Activated CD4-positive, alpha-beta memory T cell treated with anti-CD3 and anti-CD28 coated beads for 36 hours (primary cell): ENCODE measurements at regions not wholly inside any gene's neighbourhood (a gene's known extent, or its start where the extent isn't known, plus 50 kb on each side); places are given as distances from the start of the nearest gene placed in this dataset.
"Not testable (repeated sequence)": the region's sequence is repeated elsewhere in the genome, so short reads cannot be mapped to it uniquely, and the experiment has no call there.

Experiments
- CTCF ChIA-PET: fragments of 350-600 bp; sonication (Branson Sonifier 250); formaldehyde crosslinking; loops from one replicate; lab custom pipeline; 2021; ENCODE audit warnings: antibody characterized with exemption, inconsistent platforms; lab: Charles Lee
- POLR2A ChIA-PET: fragments of 350-600 bp; sonication (Branson Sonifier 250); formaldehyde crosslinking; loops from one replicate; lab custom pipeline; 2021; ENCODE audit warnings: antibody characterized with exemption; lab: Charles Lee
- DNase-seq: peaks from one replicate; pipeline ENCODE4 v3.0.0-alpha.2; 2020
- H3K27ac Mint-ChIP-seq: one replicate; pipeline ENCODE4 v1.8.0; 2021; ENCODE audit warnings: mixed read lengths
- H3K27me3 Mint-ChIP-seq: one replicate; pipeline ENCODE4 v1.8.0; 2021; ENCODE audit warnings: mixed read lengths
- H3K36me3 Mint-ChIP-seq: one replicate; pipeline ENCODE4 v1.8.0; 2021; ENCODE audit warnings: mixed read lengths
- H3K4me1 Mint-ChIP-seq: one replicate; pipeline ENCODE4 v1.8.0; 2021; ENCODE audit warnings: low read depth, mixed read lengths
- H3K4me3 Mint-ChIP-seq: one replicate; pipeline ENCODE4 v1.8.0; 2021; ENCODE audit warnings: mild to moderate bottlenecking, mixed read lengths
- H3K9me3 Mint-ChIP-seq: one replicate; pipeline ENCODE4 v1.8.0; 2021; ENCODE audit warnings: mixed read lengths
- intact Hi-C: fragments of 100-400 bp; cut with micrococcal nuclease; formaldehyde crosslinking; loops from one replicate; pipeline ENCODE4 v1.15.1; 2023

DNA sequence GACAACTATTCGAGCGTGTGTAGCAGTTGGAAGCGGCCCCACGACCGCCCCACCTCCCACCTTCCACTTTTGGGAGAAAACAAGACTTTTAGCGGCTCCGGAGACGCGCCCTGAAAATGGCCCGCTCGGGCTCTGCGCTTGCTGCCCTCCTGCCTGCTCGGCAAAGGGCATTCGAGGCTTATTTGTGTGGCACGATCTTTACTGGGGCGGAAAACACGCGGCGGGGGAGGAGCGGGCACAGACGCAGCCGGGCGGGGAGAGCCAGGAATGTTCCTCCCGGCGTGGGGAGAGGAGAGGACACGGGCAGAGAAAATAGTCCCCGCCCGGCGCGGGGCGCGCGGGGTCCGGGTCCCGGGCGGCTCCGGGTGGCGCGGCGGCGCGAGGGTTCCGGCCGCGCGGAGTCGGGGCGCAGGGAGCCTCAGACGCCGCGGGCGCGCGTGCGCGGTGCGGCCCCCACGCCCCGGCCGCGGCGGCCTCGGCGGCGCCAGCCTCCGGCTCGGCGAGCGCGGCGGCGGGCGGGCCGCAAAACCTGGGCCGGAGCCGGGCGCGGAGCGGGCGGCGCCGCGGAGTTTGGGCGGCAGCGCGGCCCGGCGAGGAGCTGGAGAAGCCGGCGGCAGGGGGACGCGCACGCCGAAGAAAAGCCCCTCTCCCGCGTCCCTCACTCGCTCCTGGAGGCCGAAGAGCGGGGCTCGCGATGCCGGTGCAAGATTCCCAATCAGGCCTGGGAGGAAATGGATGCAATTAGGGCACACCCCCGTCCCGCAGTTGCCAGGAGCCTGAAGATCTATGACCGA, 90.0 kb upstream of the ARID1B start:
- Mint-ChIP-seq H3K4me1 (peaks cover 24% of the 10 kb centered on the region), H3K27me3 (no peaks in the 10 kb centered on the region), H3K36me3 (no peaks in the 10 kb centered on the region), H3K9me3 (no peaks in the 10 kb centered on the region), H3K27ac (peak overlapping the region; percentile 73), H3K4me3 (peak overlapping the region; percentile 77)
- CTCF ChIA-PET = interaction anchor here (1.6 kb wide), 1 partner anchor 333 kb away, joined by 4 read pairs; no protein-coding TSS in a partner anchor
- POLR2A ChIA-PET = interaction anchor here (1.1 to 2.3 kb wide), 3 partner anchors 89 to 93 kb away, joined by 4 to 8 read pairs (median 5); partner anchors contain the start of gene ARID1B
- intact Hi-C loops = loop anchor here (1.0 to 10.0 kb wide), 6 partner anchors 34 to 1372 kb away; partner anchors contain the start of genes ARID1B and TFB1M
- DNase-seq = peak; percentile 77

DNA sequence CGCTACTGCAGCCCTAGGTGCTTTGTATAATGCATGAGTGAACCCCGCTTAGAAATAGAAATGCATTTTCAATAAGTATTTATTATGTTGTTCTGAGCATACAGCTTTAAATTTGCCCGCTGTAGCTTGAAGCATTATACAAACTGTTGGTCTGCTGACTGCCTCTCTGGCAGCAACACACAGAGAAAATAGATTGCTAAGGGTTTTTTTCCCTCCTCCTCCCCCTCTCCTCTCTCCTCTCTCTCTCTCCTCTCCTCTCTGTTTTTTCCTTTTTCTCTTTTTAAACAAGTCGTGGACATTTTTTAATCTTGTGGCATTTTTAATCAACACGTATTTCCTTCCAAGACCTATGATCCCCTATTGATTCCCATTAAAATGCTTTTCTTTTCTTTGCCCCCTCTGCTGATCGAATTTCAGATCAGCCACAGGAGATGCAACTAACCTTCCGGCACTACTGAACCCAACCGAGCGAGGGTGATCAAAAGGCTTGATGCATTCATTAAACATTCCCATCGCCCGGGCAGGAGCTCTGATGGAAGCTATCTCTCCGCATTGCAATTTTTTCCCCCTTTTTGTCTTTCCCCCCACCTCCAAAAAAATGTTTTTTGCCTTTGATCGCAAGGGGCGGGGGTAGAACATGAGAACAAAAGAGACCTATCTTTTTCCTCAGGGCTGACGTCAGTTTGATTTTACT, 90.7 kb upstream of the ARID1B start:
- H3K27me3 Mint-ChIP-seq = no peaks in the 10 kb centered on the region
- peak overlapping the region; percentile 73 for H3K27ac Mint-ChIP-seq
- H3K9me3 Mint-ChIP-seq = no peaks in the 10 kb centered on the region
- peak overlapping the region; percentile 77 for H3K4me3 Mint-ChIP-seq
- POLR2A ChIA-PET = interaction anchor here (1.1 to 2.3 kb wide), 4 partner anchors 90 to 334 kb away, joined by 4 to 8 read pairs (median 4); partner anchors contain the start of gene ARID1B
- H3K36me3 Mint-ChIP-seq = no peaks in the 10 kb centered on the region
- CTCF ChIA-PET = interaction anchor here (0.6 to 1.6 kb wide), 3 partner anchors 34 to 498 kb away, joined by 3 to 4 read pairs (median 3); no protein-coding TSS in a partner anchor
- peak; percentile 49 for DNase-seq
- intact Hi-C loops = loop anchor here (2.0 to 10.0 kb wide), 5 partner anchors 34 to 1372 kb away; partner anchors contain the start of gene TFB1M
- peaks cover 22% of the 10 kb centered on the region for H3K4me1 Mint-ChIP-seq

GRCh38 chr6:156685823-156686222, 91.4 kb upstream of the ARID1B start:
- CTCF ChIA-PET = interaction anchor here (0.6 to 1.4 kb wide), 3 partner anchors 35 to 498 kb away, joined by 3 read pairs; no protein-coding TSS in a partner anchor
- Mint-ChIP-seq H3K4me1 (peaks cover 18% of the 10 kb centered on the region), H3K9me3 (no peaks in the 10 kb centered on the region), H3K27ac (peak overlapping the region; percentile 73), H3K27me3 (no peaks in the 10 kb centered on the region), H3K4me3 (peak overlapping the region; percentile 77), H3K36me3 (no peaks in the 10 kb centered on the region)
- no peak for DNase-seq
- intact Hi-C loops = loop anchor here (2.0 to 10.0 kb wide), 5 partner anchors 35 to 1371 kb away; partner anchors contain the start of gene TFB1M
- POLR2A ChIA-PET = interaction anchor here (1.1 to 2.3 kb wide), 4 partner anchors 91 to 335 kb away, joined by 4 to 8 read pairs (median 4); partner anchors contain the start of gene ARID1B

DNA sequence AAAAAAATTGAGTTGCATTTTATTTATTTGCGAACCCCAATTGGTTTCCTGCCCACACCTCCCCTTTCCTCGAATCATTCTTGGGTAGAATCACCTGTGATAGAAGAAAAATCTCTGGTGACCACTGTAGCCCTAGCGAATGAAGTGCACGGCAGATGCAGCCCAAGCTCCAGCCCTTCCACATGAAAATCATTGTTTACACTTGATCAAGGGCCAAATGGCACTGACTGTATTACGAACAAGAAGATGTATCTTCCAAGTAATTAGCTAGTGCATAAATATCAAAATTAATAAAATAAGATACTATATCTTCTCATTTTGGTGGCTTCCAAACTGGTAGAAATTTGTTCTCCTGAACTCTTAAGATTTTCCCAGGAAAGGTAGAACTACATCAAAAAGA, 93.4 kb upstream of the ARID1B start:
- H3K4me3 Mint-ChIP-seq = no peak overlapping the region
- intact Hi-C loops = loop anchor here (10.0 kb wide), 2 partner anchors 289 to 1369 kb away; partner anchors contain the start of gene TFB1M
- peaks cover 13% of the 10 kb centered on the region for H3K4me1 Mint-ChIP-seq
- no peaks in the 10 kb centered on the region for H3K9me3 Mint-ChIP-seq
- H3K27me3 Mint-ChIP-seq = no peaks in the 10 kb centered on the region
- ChIA-PET CTCF (no interaction called here), POLR2A (no interaction called here)
- no peak for DNase-seq
- H3K27ac Mint-ChIP-seq = no peak overlapping the region
- H3K36me3 Mint-ChIP-seq = no peaks in the 10 kb centered on the region

- intact Hi-C loops = no loop called here
- CTCF ChIA-PET = no interaction called here
- no peak for DNase-seq
- Mint-ChIP-seq H3K9me3 (peaks cover 24% of the 10 kb centered on the region), H3K4me1 (no peaks in the 10 kb centered on the region), H3K36me3 (peaks cover 2% of the 10 kb centered on the region), H3K27me3 (peaks cover 5% of the 10 kb centered on the region), H3K4me3 (no peak overlapping the region), H3K27ac (no peak overlapping the region)
- POLR2A ChIA-PET = no interaction called here
Measured at GRCh38 chr6:156676721-156677120, 100.5 kb upstream of the ARID1B start.

DNA sequence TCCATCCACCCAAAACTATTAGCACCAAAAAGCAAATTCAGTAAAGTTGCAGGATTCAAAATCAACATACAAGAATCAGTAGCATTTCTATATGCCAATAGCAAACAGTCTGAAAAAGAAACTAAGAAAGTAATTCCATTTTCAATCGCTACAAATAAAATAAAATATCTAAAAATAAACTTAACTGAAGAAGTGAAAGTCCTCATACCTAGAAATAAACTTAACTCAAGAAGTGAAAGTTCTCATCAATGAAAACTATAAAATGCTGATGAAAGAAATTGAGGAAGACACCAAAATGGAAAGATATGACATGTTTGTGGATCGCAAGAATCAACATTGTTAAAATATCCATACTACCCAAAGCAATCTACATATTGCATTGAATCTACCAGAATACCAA, 103.0 kb upstream of the ARID1B start:
- H3K4me3 Mint-ChIP-seq = no peak overlapping the region
- CTCF ChIA-PET = no interaction called here
- peaks cover 24% of the 10 kb centered on the region for H3K9me3 Mint-ChIP-seq
- H3K27ac Mint-ChIP-seq = peak overlapping the region; percentile 3
- no peaks in the 10 kb centered on the region for H3K4me1 Mint-ChIP-seq
- peaks cover 6% of the 10 kb centered on the region for H3K27me3 Mint-ChIP-seq
- POLR2A ChIA-PET = no interaction called here
- peaks cover 2% of the 10 kb centered on the region for H3K36me3 Mint-ChIP-seq
- DNase-seq = no peak
- intact Hi-C loops = no loop called here

GRCh38 chr6:156670097-156670496, 107.1 kb upstream of the ARID1B start:
- DNase-seq, POLR2A ChIA-PET, H3K36me3 Mint-ChIP-seq, H3K27me3 Mint-ChIP-seq, H3K27ac Mint-ChIP-seq, CTCF ChIA-PET, H3K4me1 Mint-ChIP-seq, H3K4me3 Mint-ChIP-seq, intact Hi-C loops: not testable (repeated sequence)
- H3K9me3 Mint-ChIP-seq = peaks cover 18% of the 10 kb centered on the region

GRCh38 chr6:156662025-156662445, 115.1 kb upstream of the ARID1B start:
- no peaks in the 10 kb centered on the region for H3K9me3 Mint-ChIP-seq
- POLR2A ChIA-PET = no interaction called here
- peaks cover 14% of the 10 kb centered on the region for H3K4me1 Mint-ChIP-seq
- peaks cover 6% of the 10 kb centered on the region for H3K27me3 Mint-ChIP-seq
- CTCF ChIA-PET = no interaction called here
- no peaks in the 10 kb centered on the region for H3K36me3 Mint-ChIP-seq
- H3K27ac Mint-ChIP-seq = no peak overlapping the region
- intact Hi-C loops = no loop called here
- H3K4me3 Mint-ChIP-seq = no peak overlapping the region
- peak; percentile 18 for DNase-seq

DNA sequence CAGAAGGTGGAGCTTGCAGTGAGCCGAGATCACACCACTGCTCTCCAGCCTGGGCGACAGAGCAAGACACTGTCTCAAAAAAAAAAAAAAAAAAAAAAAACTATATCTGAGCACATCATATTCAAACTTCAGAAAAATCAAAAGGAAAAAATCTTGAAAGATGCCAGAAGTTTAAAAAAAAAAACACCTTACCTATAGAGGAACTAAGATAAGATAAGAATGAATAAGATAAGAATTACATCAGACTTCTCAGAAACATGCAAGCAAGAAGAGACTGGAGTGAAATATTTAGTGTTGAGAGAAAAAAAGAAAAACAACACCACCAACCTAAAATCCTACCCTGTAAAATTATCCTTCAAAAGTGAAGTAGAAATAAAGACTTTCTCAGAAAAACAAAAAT, 116.8 kb upstream of the ARID1B start:
- H3K9me3 Mint-ChIP-seq = no peaks in the 10 kb centered on the region
- H3K36me3 Mint-ChIP-seq = no peaks in the 10 kb centered on the region
- no peak for DNase-seq
- POLR2A ChIA-PET = no interaction called here
- peaks cover 14% of the 10 kb centered on the region for H3K4me1 Mint-ChIP-seq
- intact Hi-C loops = no loop called here
- CTCF ChIA-PET = no interaction called here
- peaks cover 4% of the 10 kb centered on the region for H3K27me3 Mint-ChIP-seq
- no peak overlapping the region for H3K4me3 Mint-ChIP-seq
- H3K27ac Mint-ChIP-seq = no peak overlapping the region

- no peak overlapping the region for H3K27ac Mint-ChIP-seq
- ChIA-PET POLR2A (no interaction called here), CTCF (interaction anchor here (0.6 kb wide), 1 partner anchor 365 kb away, joined by 4 read pairs; no protein-coding TSS in a partner anchor)
Measured at GRCh38 chr6:156659822-156660198, 117.4 kb upstream of the ARID1B start.

GRCh38 chr6:156658966-156659821, 118.0 kb upstream of the ARID1B start:
- Mint-ChIP-seq H3K4me3 (no peak overlapping the region), H3K36me3 (no peaks in the 10 kb centered on the region), H3K9me3 (no peaks in the 10 kb centered on the region), H3K27me3 (peaks cover 4% of the 10 kb centered on the region), H3K4me1 (peaks cover 14% of the 10 kb centered on the region), H3K27ac (no peak overlapping the region)
- ChIA-PET POLR2A (no interaction called here), CTCF (interaction anchor here (0.6 kb wide), 1 partner anchor 365 kb away, joined by 4 read pairs; no protein-coding TSS in a partner anchor)
- DNase-seq = no peak
- intact Hi-C loops = no loop called here

More at GRCh38 chr6:156659822-156660198, 117.4 kb upstream of the ARID1B start:
- no peak overlapping the region for H3K4me3 Mint-ChIP-seq
- H3K9me3 Mint-ChIP-seq = no peaks in the 10 kb centered on the region
- peaks cover 14% of the 10 kb centered on the region for H3K4me1 Mint-ChIP-seq
- no peak for DNase-seq
- peaks cover 4% of the 10 kb centered on the region for H3K27me3 Mint-ChIP-seq
- intact Hi-C loops = no loop called here
- no peaks in the 10 kb centered on the region for H3K36me3 Mint-ChIP-seq
